ENCODE measurements at regions not wholly inside any gene's neighbourhood (a gene's known extent, or its start where the extent isn't known, plus 50 kb on each side); places are given as distances from the start of the nearest gene placed in this dataset.

GRCh38 chr3:94654096-94654495 lies 591.2 kb downstream of the NSUN3 start:
- DNase-seq (ENCODE audit: low read depth): no peak
- no peaks in the 10 kb centered on the region for H3K36me3 ChIP-seq (ENCODE audit: control insufficient read depth, insufficient read depth, low read length)
- H3K4me3 ChIP-seq (ENCODE audit: low read depth, low read length): no peak overlapping the region
- no peaks in the 10 kb centered on the region for H3K27me3 ChIP-seq (ENCODE audit: control insufficient read depth, insufficient read depth, low read length)
- no peak for TF ChIP-seq CTCF (IDR thresholded peaks at IDR 0.05; ENCODE audit: insufficient read depth, low read length, poor library complexity, severe bottlenecking)

- DNase-seq (ENCODE audit: low read depth): no peak
- H3K36me3 ChIP-seq (ENCODE audit: control insufficient read depth, insufficient read depth, low read length): no peaks in the 10 kb centered on the region
- no peak overlapping the region for H3K4me3 ChIP-seq (ENCODE audit: low read depth, low read length)
- no peak for TF ChIP-seq CTCF (IDR thresholded peaks at IDR 0.05; ENCODE audit: insufficient read depth, low read length, poor library complexity, severe bottlenecking)
- no peaks in the 10 kb centered on the region for H3K27me3 ChIP-seq (ENCODE audit: control insufficient read depth, insufficient read depth, low read length)
Observed at GRCh38 chr3:94665922-94666321, 603.1 kb downstream of the NSUN3 start.

- no peaks in the 10 kb centered on the region for H3K36me3 ChIP-seq (ENCODE audit: control insufficient read depth, insufficient read depth, low read length)
- no peaks in the 10 kb centered on the region for H3K27me3 ChIP-seq (ENCODE audit: control insufficient read depth, insufficient read depth, low read length)
- no peak for TF ChIP-seq CTCF (IDR thresholded peaks at IDR 0.05; ENCODE audit: insufficient read depth, low read length, poor library complexity, severe bottlenecking)
- no peak for DNase-seq (ENCODE audit: low read depth)
- no peak overlapping the region for H3K4me3 ChIP-seq (ENCODE audit: low read depth, low read length)
Observed at GRCh38 chr3:94671078-94671477, 608.2 kb downstream of the NSUN3 start.

- no peak for TF ChIP-seq CTCF (IDR thresholded peaks at IDR 0.05; ENCODE audit: insufficient read depth, low read length, poor library complexity, severe bottlenecking)
- H3K4me3 ChIP-seq (ENCODE audit: low read depth, low read length): no peak overlapping the region
- no peaks in the 10 kb centered on the region for H3K36me3 ChIP-seq (ENCODE audit: control insufficient read depth, insufficient read depth, low read length)
- H3K27me3 ChIP-seq (ENCODE audit: control insufficient read depth, insufficient read depth, low read length): no peaks in the 10 kb centered on the region
- no peak for DNase-seq (ENCODE audit: low read depth)
Observed at GRCh38 chr3:94673876-94674275, 611.0 kb downstream of the NSUN3 start.

GRCh38 chr3:94686208-94686607 lies 623.3 kb downstream of the NSUN3 start:
- H3K27me3 ChIP-seq (ENCODE audit: control insufficient read depth, insufficient read depth, low read length): no peaks in the 10 kb centered on the region
- H3K4me3 ChIP-seq (ENCODE audit: low read depth, low read length): no peak overlapping the region
- TF ChIP-seq CTCF (IDR thresholded peaks at IDR 0.05; ENCODE audit: insufficient read depth, low read length, poor library complexity, severe bottlenecking): no peak
- no peak for DNase-seq (ENCODE audit: low read depth)
- no peaks in the 10 kb centered on the region for H3K36me3 ChIP-seq (ENCODE audit: control insufficient read depth, insufficient read depth, low read length)

GRCh38 chr3:94693997-94694640 lies 631.3 kb downstream of the NSUN3 start:
- Histone ChIP-seq H3K36me3 (ENCODE audit: control insufficient read depth, insufficient read depth, low read length) (no peaks in the 10 kb centered on the region), H3K4me3 (ENCODE audit: low read depth, low read length) (no peak overlapping the region), H3K27me3 (ENCODE audit: control insufficient read depth, insufficient read depth, low read length) (no peaks in the 10 kb centered on the region)
- TF ChIP-seq CTCF (IDR thresholded peaks at IDR 0.05; ENCODE audit: insufficient read depth, low read length, poor library complexity, severe bottlenecking): no peak
- DNase-seq (ENCODE audit: low read depth): no peak

Data from kidney epithelial cell (primary cell).